ENCODE measurements at regions not wholly inside any gene's neighbourhood (a gene's known extent, or its start where the extent isn't known, plus 50 kb on each side); places are given as distances from the start of the nearest gene placed in this dataset.
"Not testable (repeated sequence)": the region's sequence is repeated elsewhere in the genome, so short reads cannot be mapped to it uniquely, and the experiment has no call there.

DNA sequence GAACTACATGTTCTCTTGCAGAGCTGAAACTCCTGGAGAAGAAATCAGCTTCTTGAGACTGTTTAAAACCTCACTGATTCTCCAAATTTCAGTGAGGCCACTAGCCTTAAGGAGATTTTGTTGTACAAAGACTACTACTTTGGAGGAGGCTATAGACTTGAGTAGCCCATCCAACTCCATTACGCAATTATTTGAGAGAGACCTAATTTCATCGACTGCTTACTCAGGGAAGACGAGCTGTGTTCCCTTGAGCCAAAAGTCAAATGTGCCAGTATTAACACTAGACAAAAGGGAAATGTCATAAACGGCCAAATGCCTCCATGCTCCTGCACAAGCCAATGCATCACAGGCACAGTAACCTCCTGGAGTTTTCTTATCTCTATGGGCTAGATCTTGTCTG, 182.8 kb upstream of the SESN3 start:
- no peak overlapping the region for H3K4me2 ChIP-seq (ENCODE audit: extremely low read depth, insufficient read depth, low read length)
- no peaks in the 10 kb centered on the region for H3K9me3 ChIP-seq (ENCODE audit: control insufficient read depth, insufficient read depth, low read depth, low read length)
- H4K20me1 ChIP-seq (ENCODE audit: control insufficient read depth, extremely low read depth, insufficient read depth, low read length), result no peaks in the 10 kb centered on the region
- no peak overlapping the region for H3K9ac ChIP-seq (ENCODE audit: insufficient read depth, low read length)
- H3K27me3 ChIP-seq (ENCODE audit: control insufficient read depth, insufficient read depth, low read length), result no peaks in the 10 kb centered on the region
- no peaks in the 10 kb centered on the region for H3K36me3 ChIP-seq (ENCODE audit: control insufficient read depth, insufficient read depth, low read length)
- H2AFZ ChIP-seq (ENCODE audit: low read length), result no peak overlapping the region
- no peak overlapping the region for H3K4me3 ChIP-seq (replicated peaks in 1 of 4; ENCODE audit: control extremely low read depth in 1 of 4, insufficient read depth in 1 of 4, low read depth in 3 of 4, low read length in 4 of 4)
- H3K79me2 ChIP-seq (ENCODE audit: control insufficient read depth, insufficient read depth, low read length), result no peaks in the 10 kb centered on the region
- no peaks in the 10 kb centered on the region for H3K4me1 ChIP-seq (ENCODE audit: control insufficient read depth, extremely low read depth, insufficient read depth, low read length)
- no peak overlapping the region for H3K27ac ChIP-seq (ENCODE audit: insufficient read depth, low read length)
- TF ChIP-seq EZH2 (IDR thresholded peaks at IDR 0.05; ENCODE audit: low read length, missing control alignments), result no peak
- TF ChIP-seq, protein P1, sequence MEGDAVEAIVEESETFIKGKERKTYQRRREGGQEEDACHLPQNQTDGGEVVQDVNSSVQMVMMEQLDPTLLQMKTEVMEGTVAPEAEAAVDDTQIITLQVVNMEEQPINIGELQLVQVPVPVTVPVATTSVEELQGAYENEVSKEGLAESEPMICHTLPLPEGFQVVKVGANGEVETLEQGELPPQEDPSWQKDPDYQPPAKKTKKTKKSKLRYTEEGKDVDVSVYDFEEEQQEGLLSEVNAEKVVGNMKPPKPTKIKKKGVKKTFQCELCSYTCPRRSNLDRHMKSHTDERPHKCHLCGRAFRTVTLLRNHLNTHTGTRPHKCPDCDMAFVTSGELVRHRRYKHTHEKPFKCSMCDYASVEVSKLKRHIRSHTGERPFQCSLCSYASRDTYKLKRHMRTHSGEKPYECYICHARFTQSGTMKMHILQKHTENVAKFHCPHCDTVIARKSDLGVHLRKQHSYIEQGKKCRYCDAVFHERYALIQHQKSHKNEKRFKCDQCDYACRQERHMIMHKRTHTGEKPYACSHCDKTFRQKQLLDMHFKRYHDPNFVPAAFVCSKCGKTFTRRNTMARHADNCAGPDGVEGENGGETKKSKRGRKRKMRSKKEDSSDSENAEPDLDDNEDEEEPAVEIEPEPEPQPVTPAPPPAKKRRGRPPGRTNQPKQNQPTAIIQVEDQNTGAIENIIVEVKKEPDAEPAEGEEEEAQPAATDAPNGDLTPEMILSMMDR (conservative IDR thresholded peaks at IDR 0.05 in 1 of 2, IDR thresholded peaks at IDR 0.05 in 1 of 2; ENCODE audit: low read depth in 1 of 2, low read length in 2 of 2), result no peak
- no peak for DNase-seq (ENCODE audit: low read depth in 2 of 2)

DNA sequence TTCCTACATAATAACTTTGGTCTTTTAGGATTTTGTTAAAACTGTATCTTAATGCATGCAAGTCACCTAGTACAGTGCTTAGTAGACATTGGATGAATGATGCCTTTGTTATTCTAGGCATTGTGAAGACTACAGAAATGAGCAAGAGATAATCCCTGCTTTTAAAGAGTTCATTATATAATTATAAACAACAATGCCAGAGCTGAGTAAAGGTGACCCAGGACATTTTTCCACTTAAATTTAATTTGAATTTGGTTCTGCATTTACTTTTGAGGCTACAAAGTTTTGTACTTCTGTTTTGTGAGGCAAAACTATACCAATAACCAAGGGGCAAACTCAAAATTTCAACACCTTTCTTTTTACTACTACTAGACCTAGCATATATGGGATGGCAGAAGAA, 182.0 kb upstream of the SESN3 start:
- H4K20me1 ChIP-seq (ENCODE audit: control insufficient read depth, extremely low read depth, insufficient read depth, low read length), result no peaks in the 10 kb centered on the region
- DNase-seq (ENCODE audit: low read depth in 2 of 2), result no peak
- no peak overlapping the region for H3K4me2 ChIP-seq (ENCODE audit: extremely low read depth, insufficient read depth, low read length)
- no peak for TF ChIP-seq EZH2 (IDR thresholded peaks at IDR 0.05; ENCODE audit: low read length, missing control alignments)
- TF ChIP-seq, protein P1 (conservative IDR thresholded peaks at IDR 0.05 in 1 of 2, IDR thresholded peaks at IDR 0.05 in 1 of 2; ENCODE audit: low read depth in 1 of 2, low read length in 2 of 2), result no peak
- no peaks in the 10 kb centered on the region for H3K36me3 ChIP-seq (ENCODE audit: control insufficient read depth, insufficient read depth, low read length)
- H3K79me2 ChIP-seq (ENCODE audit: control insufficient read depth, insufficient read depth, low read length), result no peaks in the 10 kb centered on the region
- H3K4me1 ChIP-seq (ENCODE audit: control insufficient read depth, extremely low read depth, insufficient read depth, low read length), result no peaks in the 10 kb centered on the region
- no peak overlapping the region for H2AFZ ChIP-seq (ENCODE audit: low read length)
- no peaks in the 10 kb centered on the region for H3K27me3 ChIP-seq (ENCODE audit: control insufficient read depth, insufficient read depth, low read length)
- H3K9ac ChIP-seq (ENCODE audit: insufficient read depth, low read length), result no peak overlapping the region
- no peak overlapping the region for H3K4me3 ChIP-seq (replicated peaks in 1 of 4; ENCODE audit: control extremely low read depth in 1 of 4, insufficient read depth in 1 of 4, low read depth in 3 of 4, low read length in 4 of 4)
- no peaks in the 10 kb centered on the region for H3K9me3 ChIP-seq (ENCODE audit: control insufficient read depth, insufficient read depth, low read depth, low read length)
- no peak overlapping the region for H3K27ac ChIP-seq (ENCODE audit: insufficient read depth, low read length)

DNA sequence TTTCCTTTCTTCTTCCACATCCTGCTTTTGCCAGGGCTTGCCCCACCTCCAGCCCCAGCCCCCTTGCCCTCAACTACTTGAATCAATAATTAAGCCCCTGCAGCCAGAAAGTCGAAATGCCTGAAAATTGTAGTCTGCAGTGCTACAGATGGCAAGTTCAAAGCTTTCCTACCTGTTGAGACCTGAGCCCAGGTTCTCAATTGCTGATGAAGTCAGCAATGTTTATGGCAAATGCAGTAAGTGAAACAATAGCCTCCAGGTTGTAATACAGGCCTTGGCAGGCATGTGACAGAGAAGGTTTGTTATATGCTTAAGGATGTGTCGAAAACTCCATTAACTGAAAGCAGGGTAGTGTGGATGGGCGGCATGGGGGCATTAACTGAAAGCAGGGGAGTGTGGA, 181.1 kb upstream of the SESN3 start:
- no peak for DNase-seq (ENCODE audit: low read depth in 2 of 2)
- Histone ChIP-seq H3K4me2 (ENCODE audit: extremely low read depth, insufficient read depth, low read length) (no peak overlapping the region), H3K9ac (ENCODE audit: insufficient read depth, low read length) (no peak overlapping the region), H3K27ac (ENCODE audit: insufficient read depth, low read length) (no peak overlapping the region), H4K20me1 (ENCODE audit: control insufficient read depth, extremely low read depth, insufficient read depth, low read length) (no peaks in the 10 kb centered on the region), H3K4me3 (replicated peaks in 1 of 4; ENCODE audit: control extremely low read depth in 1 of 4, insufficient read depth in 1 of 4, low read depth in 3 of 4, low read length in 4 of 4) (no peak overlapping the region), H3K36me3 (ENCODE audit: control insufficient read depth, insufficient read depth, low read length) (no peaks in the 10 kb centered on the region), H3K27me3 (ENCODE audit: control insufficient read depth, insufficient read depth, low read length) (no peaks in the 10 kb centered on the region), H2AFZ (ENCODE audit: low read length) (no peak overlapping the region), H3K79me2 (ENCODE audit: control insufficient read depth, insufficient read depth, low read length) (no peaks in the 10 kb centered on the region), H3K9me3 (ENCODE audit: control insufficient read depth, insufficient read depth, low read depth, low read length) (no peaks in the 10 kb centered on the region), H3K4me1 (ENCODE audit: control insufficient read depth, extremely low read depth, insufficient read depth, low read length) (no peaks in the 10 kb centered on the region)
- no peak for TF ChIP-seq EZH2 (IDR thresholded peaks at IDR 0.05; ENCODE audit: low read length, missing control alignments)
- TF ChIP-seq, protein P1 (conservative IDR thresholded peaks at IDR 0.05 in 1 of 2, IDR thresholded peaks at IDR 0.05 in 1 of 2; ENCODE audit: low read depth in 1 of 2, low read length in 2 of 2), result no peak

DNA sequence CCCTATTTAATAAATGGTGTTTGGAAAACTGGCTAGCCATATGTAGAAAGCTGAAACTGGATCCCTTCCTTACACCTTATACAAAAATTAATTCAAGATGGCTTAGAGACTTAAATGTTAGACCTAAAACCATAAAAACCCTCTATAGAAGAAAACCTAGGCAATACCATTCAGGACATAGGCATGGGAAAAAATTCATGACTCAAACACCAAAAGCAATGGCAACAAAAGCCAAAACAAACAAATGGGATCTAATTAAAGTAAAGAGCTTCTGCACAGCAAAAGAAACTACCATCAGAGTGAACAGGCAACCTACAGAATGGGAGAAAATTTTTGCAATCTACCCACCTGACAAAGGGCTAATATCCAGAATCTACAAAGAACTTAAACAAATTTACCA, 179.7 kb upstream of the SESN3 start:
- not testable (repeated sequence) for H3K4me2 ChIP-seq (ENCODE audit: extremely low read depth, insufficient read depth, low read length); H2AFZ ChIP-seq (ENCODE audit: low read length); H3K27me3 ChIP-seq (ENCODE audit: control insufficient read depth, insufficient read depth, low read length); H3K9ac ChIP-seq (ENCODE audit: insufficient read depth, low read length); H4K20me1 ChIP-seq (ENCODE audit: control insufficient read depth, extremely low read depth, insufficient read depth, low read length); H3K27ac ChIP-seq (ENCODE audit: insufficient read depth, low read length); H3K4me3 ChIP-seq (replicated peaks in 1 of 4; ENCODE audit: control extremely low read depth in 1 of 4, insufficient read depth in 1 of 4, low read depth in 3 of 4, low read length in 4 of 4); H3K9me3 ChIP-seq (ENCODE audit: control insufficient read depth, insufficient read depth, low read depth, low read length); H3K79me2 ChIP-seq (ENCODE audit: control insufficient read depth, insufficient read depth, low read length); H3K4me1 ChIP-seq (ENCODE audit: control insufficient read depth, extremely low read depth, insufficient read depth, low read length); H3K36me3 ChIP-seq (ENCODE audit: control insufficient read depth, insufficient read depth, low read length)
- peak in 1 of 2 donors; percentile 19 for DNase-seq (ENCODE audit: low read depth in 2 of 2)
